ENCODE measurements at regions not wholly inside any gene's neighbourhood (a gene's known extent, or its start where the extent isn't known, plus 50 kb on each side); places are given as distances from the start of the nearest gene placed in this dataset.

- TF ChIP-seq POLR2A (IDR thresholded peaks at IDR 0.05) (no peak), POLR2AphosphoS5 (IDR thresholded peaks at IDR 0.05) (no peak)
- TF ChIP-seq, protein P1, sequence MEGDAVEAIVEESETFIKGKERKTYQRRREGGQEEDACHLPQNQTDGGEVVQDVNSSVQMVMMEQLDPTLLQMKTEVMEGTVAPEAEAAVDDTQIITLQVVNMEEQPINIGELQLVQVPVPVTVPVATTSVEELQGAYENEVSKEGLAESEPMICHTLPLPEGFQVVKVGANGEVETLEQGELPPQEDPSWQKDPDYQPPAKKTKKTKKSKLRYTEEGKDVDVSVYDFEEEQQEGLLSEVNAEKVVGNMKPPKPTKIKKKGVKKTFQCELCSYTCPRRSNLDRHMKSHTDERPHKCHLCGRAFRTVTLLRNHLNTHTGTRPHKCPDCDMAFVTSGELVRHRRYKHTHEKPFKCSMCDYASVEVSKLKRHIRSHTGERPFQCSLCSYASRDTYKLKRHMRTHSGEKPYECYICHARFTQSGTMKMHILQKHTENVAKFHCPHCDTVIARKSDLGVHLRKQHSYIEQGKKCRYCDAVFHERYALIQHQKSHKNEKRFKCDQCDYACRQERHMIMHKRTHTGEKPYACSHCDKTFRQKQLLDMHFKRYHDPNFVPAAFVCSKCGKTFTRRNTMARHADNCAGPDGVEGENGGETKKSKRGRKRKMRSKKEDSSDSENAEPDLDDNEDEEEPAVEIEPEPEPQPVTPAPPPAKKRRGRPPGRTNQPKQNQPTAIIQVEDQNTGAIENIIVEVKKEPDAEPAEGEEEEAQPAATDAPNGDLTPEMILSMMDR (IDR thresholded peaks at IDR 0.05) = no peak
Observed at GRCh38 chr3:70899816-70900215, 587.4 kb upstream of the MDFIC2 start.
